ENCODE measurements at regions not wholly inside any gene's neighbourhood (a gene's known extent, or its start where the extent isn't known, plus 50 kb on each side); places are given as distances from the start of the nearest gene placed in this dataset.

GRCh38 chr2:58429014-58429875, 188.1 kb upstream of the FANCL start:
- TF ChIP-seq RAD21 (IDR thresholded peaks at IDR 0.05 in 1 of 2, conservative IDR thresholded peaks at IDR 0.05 in 1 of 2; ENCODE audit: low read depth in 2 of 2, low read length in 2 of 2) (no peak), RNF2 (IDR thresholded peaks at IDR 0.05; ENCODE audit: borderline replicate concordance, low read depth, low read length, missing control alignments, poor library complexity, severe bottlenecking) (no peak), EZH2 (IDR thresholded peaks at IDR 0.05; ENCODE audit: low read depth, low read length, severe bottlenecking) (no peak), POLR2AphosphoS5 (IDR thresholded peaks at IDR 0.05; ENCODE audit: low read depth, low read length) (no peak; the same call in 1 of the 2 replicates), GABPA (IDR thresholded peaks at IDR 0.05; ENCODE audit: borderline replicate concordance, insufficient read depth, low read length) (no peak), SUZ12 (IDR thresholded peaks at IDR 0.05; ENCODE audit: low read length) (no peak), YY1 (IDR thresholded peaks at IDR 0.05; ENCODE audit: low read depth, low read length) (no peak), ZNF274 (IDR thresholded peaks at IDR 0.05; ENCODE audit: borderline replicate concordance, extremely low read depth, low read length) (no peak)
- TF ChIP-seq, protein P1, sequence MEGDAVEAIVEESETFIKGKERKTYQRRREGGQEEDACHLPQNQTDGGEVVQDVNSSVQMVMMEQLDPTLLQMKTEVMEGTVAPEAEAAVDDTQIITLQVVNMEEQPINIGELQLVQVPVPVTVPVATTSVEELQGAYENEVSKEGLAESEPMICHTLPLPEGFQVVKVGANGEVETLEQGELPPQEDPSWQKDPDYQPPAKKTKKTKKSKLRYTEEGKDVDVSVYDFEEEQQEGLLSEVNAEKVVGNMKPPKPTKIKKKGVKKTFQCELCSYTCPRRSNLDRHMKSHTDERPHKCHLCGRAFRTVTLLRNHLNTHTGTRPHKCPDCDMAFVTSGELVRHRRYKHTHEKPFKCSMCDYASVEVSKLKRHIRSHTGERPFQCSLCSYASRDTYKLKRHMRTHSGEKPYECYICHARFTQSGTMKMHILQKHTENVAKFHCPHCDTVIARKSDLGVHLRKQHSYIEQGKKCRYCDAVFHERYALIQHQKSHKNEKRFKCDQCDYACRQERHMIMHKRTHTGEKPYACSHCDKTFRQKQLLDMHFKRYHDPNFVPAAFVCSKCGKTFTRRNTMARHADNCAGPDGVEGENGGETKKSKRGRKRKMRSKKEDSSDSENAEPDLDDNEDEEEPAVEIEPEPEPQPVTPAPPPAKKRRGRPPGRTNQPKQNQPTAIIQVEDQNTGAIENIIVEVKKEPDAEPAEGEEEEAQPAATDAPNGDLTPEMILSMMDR (IDR thresholded peaks at IDR 0.05; ENCODE audit: control extremely low read depth in 1 of 3, insufficient read depth in 1 of 3, low read depth in 1 of 3, low read length in 3 of 3) = no peak
